ENCODE measurements at regions not wholly inside any gene's neighbourhood (a gene's known extent, or its start where the extent isn't known, plus 50 kb on each side); places are given as distances from the start of the nearest gene placed in this dataset.

- no peak for DNase-seq
Measured at GRCh38 chr12:118467641-118468305, 91.4 kb downstream of the SUDS3 start.

DNA sequence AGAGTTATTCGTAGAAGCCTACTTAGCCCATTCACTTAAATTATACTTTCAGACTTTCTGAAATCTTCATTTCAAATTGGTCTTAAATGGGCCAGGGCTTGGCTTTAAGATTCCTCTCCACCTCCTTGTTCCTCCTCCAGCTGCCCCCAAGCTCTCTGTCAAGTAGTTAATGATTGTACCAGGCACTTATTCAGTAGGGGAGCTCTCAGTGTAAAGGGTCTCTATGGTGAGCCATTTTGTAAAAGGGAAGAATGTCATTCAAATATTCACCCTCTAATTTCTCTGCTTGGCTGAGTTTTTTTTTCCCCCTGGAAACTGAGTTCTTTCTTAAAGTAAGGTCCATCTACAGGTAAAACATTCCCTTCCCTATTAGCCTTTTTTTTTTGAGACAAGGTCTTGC lies 96.6 kb downstream of the SUDS3 start:
- DNase-seq, result peak; percentile 59

DNA sequence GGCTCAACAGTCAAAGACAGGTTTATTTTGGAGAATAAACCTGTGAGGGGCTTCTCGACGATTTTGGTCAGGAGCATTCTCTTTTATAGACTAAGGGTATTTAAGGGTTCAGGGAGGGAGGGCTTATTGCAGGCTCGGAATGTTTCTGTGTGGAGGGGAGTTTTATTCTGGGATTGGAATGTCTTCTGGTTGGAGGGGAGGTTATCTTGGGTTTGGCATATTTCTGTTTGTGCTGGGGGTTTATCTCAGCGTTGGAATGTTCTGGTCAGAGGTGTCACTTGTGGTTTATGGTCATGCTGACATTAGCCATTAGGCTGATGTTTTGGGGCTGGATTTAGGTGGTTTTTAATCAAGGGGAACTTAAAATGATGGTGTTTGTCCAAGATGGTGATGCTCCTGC lies 103.9 kb downstream of the SUDS3 start:
- no peak for DNase-seq

DNA sequence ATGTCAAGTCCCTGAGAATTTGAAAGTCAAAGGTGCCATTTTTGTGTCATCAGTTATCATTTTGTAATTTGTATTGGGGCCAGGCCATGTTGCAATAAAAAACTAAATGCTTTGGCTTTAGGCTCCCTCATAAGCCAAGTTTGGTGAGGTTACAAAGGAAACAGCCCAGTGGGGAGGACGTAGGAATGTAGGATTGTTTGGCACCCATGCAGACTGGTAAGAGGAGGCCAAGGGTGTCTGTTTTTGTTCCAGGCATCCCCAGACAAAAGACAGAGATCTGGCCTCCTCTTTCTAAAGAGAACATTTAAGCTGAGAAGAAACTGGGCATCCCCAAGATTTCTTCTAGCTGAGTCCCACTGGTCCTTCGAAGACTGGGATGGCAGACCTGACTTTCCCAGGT lies 111.7 kb downstream of the SUDS3 start:
- DNase-seq, result no peak

DNA sequence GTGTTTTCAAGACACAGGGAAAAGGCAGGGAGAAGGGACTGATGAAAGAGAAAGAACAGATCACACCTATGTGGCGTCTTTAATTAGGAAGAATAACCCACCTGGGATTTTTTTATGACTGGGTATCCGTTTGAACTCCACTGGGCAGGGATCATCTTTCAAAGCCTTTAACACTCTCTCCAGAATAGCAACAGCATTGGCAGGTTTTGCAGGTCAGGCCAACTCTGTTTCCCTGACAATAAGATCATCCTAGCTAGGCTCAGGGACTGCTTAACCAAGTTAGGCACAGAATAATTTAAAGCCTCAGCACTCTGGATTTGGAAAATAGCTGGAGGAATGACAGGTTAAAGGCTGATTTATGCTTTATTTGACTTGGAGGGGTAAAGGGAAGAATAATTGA lies 117.6 kb downstream of the SUDS3 start:
- DNase-seq, result no peak

DNA sequence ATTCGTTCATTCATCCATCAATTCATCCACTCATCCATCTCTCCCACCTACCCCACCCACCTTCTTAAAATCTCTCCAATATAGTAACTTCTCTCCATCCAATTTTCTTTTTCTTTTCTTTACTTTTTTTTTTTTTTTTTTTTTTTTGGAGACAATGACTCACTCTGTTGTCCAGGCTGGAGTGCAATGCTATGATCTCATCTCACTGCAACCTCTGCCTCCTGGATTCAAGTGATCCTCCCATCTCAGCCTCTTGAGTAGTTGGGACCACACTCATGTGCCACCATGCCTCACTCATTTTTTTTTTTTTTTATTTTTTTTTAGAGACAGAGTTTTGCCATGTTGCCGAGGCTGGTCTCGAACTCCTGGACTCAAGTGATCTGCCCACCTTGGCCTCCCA lies 118.4 kb downstream of the SUDS3 start:
- DNase-seq, result no peak

DNA sequence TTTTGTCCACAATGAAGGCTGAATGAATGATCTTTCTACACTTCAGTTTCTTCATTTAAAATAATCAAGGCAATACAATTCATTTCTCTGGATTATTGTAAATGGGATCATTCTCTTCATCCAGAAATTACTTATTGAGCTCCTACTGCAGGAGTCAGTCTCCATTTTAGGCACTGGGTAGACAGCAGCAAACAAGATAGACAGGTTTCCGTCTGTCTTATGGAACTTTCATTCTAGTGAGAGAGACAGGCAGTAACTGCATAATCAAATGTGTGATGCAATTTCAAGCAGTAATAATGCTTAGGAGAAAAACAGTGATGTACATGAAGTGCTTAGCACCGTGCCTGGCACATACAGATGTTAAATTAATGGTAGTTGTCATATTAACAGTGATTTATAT lies 118.9 kb downstream of the SUDS3 start:
- no peak for DNase-seq

DNA sequence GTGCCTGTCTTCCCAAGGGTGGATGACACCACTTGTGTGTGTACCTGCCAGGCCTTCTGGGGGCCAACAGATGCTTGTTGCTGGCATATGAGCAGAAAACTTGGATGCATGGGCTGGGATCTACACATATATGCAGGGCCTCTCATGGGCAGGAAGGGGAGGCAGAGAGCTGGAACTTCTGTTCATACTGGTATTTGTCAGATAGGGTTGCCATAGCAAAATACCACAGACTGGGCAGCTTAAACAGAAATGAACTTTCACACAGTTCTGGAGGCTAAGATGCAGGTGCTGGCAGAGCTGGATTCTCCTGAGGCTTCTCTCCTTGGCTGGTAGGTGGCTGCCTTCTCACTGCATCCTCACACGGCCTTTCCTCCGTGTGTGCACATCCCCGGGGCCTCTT lies 121.8 kb downstream of the SUDS3 start:
- DNase-seq, result no peak

- no peak for DNase-seq
Measured at GRCh38 chr12:118500299-118500698, 123.9 kb downstream of the SUDS3 start.

DNA sequence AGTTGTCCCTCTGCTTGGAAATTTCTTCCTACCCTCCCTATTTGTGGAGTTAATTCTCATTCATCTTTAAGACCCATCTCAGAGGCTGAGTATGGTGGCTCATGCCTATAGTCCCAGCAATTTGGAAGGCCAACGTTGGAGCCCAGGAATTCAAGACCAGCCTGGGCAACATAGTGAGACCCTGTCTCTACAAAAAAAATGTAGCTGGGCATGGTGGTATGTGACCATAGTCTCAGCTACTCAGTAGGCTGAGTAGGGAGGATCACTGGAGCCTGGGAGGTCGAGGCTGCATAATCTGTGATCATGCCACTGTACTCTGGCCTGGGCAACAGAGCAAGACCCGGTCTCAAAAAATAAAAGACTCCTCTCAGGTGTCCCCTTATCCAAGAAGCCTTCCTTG lies 125.1 kb downstream of the SUDS3 start:
- no peak for DNase-seq

DNA sequence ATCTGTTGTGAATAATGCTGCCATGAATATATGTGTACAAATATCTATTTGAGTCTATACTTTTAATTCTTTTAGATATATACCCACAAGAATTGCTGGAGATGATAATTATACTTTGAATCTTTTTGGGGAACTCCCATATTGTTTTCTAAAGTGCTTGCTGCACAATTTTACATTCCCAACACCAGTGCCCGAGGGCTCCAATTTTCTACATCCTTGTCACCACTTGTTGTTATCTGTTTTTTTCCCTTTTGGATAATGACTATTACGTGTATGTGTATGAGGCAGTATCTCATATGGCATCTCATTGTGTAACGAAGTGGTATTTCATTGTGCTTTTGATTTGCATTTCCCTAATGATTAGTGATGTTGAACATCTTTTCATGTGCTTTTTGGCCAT lies 127.1 kb downstream of the SUDS3 start:
- DNase-seq, result no peak

DNA sequence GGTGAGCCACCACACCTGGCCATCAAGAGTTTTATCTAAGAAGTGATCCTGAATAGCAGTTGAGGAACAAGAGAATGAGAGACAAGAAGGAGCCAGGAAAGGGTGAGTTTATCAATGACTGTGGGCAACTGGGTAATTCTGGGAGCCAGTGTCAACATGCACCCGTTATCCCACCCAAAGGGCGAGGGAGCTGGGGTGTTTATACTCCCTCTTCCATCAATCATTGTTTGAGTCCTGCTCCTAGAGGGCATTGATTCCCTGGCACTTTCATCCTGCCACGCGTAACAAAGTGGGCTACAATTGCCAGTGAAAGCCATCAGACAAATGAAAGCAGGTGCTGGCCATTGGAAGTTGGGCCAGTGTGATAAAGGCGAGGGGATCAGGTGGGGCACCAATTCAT lies 136.3 kb downstream of the SUDS3 start:
- no peak for DNase-seq

DNA sequence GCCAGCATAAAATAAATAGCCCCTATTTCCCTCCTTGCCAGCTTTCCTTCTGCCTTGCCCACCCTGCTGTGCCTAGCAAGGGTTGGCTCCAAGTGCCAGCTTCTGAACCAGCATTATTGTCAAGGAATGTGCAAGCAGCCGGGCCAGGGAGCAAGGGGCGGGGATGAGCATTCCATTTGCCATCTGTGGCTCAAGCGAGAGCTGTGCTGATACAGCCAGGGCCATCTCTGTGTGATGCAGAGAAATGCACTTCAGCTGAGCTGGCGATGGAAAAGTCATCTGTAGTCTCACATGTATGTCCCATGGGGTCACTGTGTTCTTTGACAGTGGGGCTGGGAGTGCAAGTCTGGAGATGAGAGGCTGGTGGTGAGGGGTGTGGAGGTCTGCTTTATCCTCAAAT lies 137.3 kb downstream of the SUDS3 start:
- no peak for DNase-seq

DNA sequence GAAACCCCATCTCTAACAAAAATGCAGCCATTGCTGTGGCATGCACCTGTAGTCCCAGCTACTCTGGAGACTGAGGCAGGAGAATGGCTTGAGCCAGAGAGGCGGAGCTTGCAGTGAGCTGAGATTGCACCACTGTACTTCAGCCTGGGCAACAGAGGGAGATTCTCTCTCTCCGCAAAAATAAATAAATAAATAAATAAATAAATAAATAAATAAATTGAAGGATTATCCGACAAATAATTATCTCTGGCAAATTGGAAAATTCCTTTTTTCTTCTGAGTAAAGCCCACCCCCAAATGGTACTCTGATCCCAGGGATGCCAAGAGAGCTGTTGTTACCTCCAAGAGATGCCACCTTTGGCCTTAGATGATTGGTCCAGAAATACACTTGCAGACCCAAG lies 137.9 kb downstream of the SUDS3 start:
- no peak for DNase-seq

DNA sequence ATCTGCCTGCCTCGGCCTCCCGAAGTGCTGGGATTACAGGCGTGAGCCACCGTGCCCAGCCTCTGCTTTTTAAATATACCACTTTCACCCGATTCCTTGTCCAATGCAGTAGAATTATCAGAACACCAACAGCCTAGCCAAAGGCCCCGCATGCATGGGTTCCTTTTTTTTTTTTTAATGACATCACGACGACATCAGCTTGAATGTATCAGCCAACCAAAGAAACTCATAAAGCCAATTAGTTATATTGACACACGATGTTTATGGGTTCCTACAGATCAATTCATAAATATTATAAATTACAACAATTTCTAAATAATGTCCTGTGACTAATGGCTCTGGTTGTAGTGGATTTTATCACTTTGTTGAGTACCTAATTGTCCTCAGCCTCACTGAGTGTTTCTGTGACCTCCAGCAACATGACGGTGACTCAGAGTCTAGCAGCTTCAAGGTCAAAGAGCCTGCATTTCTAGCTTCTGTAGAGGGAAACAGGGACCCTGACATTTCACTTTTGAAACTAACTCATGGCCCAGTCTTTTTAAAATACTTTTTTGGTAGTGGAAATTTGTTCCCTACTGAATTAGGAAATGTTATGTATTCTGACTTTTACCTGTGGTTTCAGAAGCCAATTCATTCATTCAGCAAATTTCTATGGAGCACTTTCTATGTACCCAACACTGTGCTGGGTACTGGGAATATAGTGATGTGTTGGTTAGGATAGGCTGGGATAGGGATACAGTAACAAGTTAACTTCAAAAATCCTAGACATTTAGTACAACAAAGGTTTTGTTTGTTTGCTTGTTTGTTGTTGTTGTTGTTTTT lies 144.1 kb downstream of the SUDS3 start:
- no peak for DNase-seq

GRCh38 chr12:118521036-118521370 lies 144.6 kb downstream of the SUDS3 start:
- no peak for DNase-seq

GRCh38 chr12:118524446-118524845 lies 148.1 kb downstream of the SUDS3 start:
- no peak for DNase-seq

- DNase-seq, result no peak
Measured at GRCh38 chr12:118525216-118525615, 148.9 kb downstream of the SUDS3 start.

GRCh38 chr12:118526255-118527095 lies 150.1 kb downstream of the SUDS3 start:
- no peak for DNase-seq

GRCh38 chr12:118527310-118527709 lies 151.0 kb downstream of the SUDS3 start:
- DNase-seq, result no peak

DNA sequence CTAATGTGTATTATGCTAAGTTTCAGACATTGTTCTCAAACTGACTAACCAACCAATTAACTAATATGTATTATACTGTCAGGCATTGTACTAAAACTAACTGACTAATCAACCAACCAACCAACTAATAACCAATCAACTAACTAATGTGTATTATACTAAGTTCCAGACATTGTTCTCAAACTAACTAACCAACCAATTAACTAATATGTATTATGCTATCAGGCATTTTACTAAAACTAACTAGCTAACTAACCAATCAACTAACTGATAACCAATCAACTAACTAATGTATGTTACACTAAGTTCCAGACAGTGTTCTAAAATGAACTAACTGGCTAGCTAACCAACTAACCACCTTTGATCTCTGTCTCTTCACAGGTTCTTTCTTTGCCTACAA lies 152.3 kb downstream of the SUDS3 start:
- no peak for DNase-seq

DNA sequence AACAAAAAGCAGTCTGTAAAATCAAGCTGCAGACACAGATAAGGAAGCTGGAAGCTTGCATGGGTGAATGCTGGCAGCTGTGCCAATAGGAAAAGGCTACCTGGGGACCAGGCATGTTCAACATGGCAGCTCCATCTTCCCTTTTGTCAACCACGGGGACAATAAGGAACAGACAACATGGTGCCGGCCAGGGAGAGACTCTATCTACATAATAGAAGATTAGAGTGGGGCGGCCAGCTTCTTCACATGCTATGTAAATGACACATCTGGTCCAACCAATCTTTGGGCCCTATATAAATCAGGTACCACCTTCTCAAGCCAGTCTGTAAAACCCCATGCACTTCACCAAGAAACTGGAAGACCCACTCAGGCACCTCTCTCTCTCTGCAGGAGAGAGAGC lies 157.6 kb downstream of the SUDS3 start:
- DNase-seq, result no peak

GRCh38 chr12:118536306-118536906 lies 160.1 kb downstream of the SUDS3 start:
- DNase-seq, result no peak

All from DMS79 treated with DMSO at 0.1 percent for 48 hours (cell line).